HK-2 (cell line): ENCODE measurements at regions not wholly inside any gene's neighbourhood (a gene's known extent, or its start where the extent isn't known, plus 50 kb on each side); places are given as distances from the start of the nearest gene placed in this dataset.

Experiments used
- DNase-seq: peaks from one replicate; pipeline ENCODE4 v3.0.0-alpha.2; 2018; ENCODE audit not compliant: unreplicated experiment

DNA sequence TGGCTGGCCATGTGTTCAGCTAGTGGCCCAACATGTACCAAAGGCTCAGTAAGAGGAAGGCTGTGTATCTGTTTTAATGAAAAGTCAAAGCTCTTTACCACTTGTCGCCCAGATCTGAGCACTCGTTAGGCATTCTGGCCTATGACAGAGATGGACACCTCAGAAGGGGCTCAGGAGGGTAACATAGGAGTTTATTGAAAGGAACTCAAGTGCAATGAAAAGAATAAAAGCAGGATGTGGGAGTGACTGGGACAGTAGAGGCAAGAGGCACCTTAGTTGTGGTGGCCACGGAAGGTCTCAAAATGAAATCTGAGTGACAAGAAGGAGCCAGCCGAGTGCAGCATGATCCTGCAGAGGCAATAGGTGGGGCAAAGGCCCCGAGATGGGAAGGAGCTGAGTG, 309.7 kb downstream of the MN1 start:
- DNase-seq = no peak

DNA sequence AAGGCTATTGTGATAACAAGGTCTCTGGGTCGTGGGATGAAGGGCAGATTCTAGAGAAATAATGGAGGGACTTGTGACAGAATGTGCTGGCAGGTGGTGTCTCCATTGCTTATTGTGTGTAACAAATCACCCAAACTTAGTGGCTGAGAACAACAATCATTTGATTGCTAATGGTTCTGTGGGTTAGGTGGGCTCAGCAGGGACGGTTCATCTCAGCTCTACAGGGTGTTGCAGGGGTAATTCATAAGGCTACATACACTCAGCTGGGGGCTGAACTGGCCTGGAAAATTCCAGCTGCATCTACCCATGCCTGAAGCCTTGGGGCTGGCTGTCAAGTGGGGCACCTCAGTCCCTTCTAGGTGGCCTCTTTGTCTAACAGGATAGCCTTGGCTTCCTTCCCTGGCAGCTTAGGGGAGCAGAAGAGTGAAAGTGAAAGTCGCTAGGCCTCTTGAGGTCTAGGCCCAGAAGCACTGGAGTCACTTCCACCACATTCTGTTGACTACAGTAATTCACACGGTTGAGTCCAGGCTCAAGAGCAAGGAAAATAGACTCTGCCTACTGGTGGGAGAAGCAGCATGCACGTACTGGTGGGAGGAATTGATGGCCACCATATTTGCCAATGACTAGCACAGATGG, 308.9 kb downstream of the MN1 start:
- DNase-seq = no peak

DNA sequence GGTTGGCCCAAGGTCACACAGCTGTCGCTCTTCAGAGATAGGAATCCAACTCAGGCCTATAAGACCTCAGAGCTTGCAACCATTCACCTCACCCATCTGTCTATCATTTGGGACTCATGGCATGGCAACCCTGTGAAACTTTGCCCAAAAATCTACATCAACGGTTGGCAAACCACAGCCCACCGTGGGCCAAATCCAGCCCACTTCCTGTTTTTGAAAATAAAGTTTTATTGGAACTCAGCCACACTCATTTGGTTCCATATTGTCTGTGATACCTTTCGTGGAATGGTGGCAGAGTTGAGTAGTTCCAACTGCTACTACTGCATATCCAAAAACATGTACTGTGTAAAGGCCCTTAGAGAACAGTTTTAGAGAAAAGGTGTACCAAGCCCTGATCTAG, 307.8 kb downstream of the MN1 start:
- DNase-seq = no peak

DNA sequence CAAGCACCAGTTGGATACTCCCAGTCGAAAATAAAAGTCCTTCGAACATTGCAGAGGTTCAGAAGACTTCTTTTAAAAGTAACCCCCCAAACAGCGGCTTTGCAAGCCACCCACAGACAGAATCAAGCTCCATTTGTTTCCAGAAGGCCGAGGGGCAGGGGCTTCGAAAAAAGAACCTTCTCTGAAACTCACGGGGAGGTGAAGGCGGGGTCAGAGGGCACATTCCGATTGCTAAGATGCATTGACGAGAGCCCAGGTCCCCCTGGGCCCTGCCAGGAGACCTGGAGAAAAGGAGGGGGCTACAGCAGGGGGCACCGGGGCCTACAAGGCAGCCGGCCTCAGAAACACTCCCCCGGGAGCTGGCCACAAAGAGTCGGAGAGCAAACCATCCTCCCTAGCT, 306.8 kb downstream of the MN1 start:
- no peak for DNase-seq

DNA sequence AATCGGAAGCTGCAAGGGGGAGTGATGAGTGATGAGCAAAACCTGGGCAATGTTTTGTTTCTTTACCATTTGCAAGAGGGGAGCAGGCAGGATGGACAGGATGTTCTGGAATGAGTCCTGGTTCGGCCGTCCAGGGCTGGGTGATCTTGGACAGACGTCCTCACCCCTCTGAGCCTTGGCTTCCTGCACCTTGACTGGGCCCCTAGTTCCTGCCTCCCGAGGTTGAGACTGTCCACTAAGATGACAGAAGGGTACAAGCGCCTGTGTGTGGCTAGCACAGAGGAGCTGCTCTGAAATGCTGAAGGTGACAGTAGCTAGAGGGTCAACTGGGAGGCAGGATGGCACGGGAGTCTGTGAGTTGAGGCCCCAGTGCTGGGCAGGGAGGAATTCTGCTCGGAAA, 306.2 kb downstream of the MN1 start:
- DNase-seq = no peak

DNA sequence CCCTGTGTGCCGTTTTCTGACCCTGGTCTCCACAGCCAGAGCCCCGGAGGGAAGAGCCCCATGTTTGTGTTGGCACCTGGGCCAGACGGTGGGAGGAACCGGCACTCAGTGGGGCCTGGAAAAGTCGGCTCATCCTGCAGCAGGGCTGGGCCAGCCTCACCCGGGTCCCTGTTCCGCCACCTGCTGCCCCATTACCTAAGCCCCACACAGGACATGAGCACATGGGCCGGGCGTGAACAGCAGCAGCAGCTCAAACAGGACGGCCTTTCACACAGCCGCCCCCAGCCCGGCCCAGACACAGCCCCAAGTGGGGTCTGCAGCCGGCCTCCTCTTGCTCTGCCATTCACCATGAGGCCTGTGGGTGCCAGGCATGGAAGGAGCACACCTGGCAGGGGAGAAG, 302.4 kb downstream of the MN1 start:
- DNase-seq = no peak

DNA sequence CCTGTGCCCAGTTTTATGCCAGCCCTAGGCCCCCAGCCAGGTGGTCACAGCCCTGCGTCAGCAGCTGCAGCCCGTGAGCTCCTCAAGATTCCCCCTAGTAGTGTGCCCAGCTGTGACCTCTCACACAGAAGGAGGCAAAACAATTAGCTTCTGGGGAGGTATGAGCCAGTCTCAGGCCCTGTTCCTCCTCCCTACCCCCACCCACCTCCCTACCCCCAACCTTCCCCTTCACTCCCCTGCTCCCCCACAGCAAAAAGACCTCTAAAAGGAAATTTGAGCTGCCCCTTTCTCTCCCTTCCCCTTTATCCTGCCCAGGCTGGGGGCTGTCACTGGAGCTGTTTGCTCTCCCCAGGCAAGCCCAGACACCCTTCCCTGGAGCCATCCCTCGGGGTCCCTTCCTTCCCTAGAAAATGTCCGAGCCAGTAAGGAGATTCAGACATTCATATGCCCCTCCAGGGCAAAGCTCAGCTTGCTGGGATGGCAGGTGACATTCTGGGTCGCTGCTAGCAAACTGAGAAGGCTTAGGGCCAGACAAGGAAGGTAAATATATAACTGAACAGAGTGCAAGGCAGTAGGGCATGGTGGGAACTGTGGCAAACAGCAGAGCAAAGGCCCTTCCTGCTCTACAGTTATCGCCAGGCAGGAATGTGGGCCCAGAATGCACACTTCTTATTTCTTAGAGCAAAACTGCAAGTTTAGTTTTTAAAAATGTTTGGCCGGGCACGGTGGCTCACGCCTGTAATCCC, 300.2 kb downstream of the MN1 start:
- no peak for DNase-seq

DNA sequence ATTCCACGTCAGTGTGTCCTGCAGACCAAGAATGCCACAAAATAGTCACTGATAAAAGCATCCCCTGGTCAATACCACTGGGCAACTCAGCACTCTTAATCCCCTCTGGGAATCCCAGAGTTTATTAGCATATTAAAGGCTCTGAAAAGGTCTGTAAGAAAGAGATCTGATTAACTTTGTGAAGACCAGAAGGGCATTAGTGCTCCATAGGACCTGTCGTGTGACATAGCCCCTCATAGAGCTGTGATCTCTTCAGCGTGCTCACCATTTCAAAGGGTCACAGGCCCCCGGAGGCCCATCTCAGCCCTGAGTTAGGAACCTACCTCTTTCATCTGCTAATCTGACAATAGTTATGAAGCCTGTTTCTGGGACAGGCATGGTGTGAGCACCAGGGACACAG, 299.2 kb downstream of the MN1 start:
- no peak for DNase-seq

DNA sequence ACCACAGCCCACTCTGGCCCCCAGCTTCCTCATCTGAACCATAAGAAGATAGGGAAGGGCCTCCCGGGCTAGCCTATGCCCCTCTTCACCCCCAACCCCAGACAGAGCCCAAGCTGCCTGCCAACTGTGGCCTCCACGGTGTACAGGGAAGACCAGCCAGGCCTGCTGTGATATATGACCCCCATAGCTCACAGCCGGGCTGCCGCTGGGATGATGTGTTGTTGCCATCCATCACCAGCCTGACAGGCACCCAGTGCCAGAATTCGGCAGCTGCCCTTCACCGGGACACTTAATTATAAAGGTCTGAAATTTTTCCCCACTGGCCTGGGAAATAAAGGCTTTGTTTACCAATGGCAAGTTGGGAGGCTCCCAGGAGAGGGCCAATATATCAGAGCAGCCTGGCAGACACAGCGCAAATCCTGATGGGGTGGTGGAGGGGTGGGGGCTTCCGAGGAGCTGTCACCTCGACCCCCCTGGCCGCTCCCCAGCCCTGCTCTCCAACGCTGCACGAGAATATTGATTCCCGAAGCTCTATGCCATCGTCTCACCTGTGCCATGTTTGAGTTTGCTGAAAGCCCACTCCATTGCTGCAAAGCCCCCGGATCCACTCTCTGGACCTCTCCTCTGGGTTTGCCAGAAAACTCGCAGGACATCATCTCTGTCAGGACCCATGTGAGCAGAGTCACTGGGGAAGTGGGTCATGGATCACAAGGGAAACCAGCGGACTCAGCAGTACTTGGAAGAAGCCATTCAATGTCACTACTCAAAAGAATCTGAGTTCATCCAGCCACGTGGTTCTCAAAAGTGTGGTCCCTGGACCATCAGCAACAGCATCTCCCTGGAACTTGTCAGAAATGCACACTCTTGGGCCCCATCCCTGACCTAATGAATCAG, 296.9 kb downstream of the MN1 start:
- DNase-seq = no peak

DNA sequence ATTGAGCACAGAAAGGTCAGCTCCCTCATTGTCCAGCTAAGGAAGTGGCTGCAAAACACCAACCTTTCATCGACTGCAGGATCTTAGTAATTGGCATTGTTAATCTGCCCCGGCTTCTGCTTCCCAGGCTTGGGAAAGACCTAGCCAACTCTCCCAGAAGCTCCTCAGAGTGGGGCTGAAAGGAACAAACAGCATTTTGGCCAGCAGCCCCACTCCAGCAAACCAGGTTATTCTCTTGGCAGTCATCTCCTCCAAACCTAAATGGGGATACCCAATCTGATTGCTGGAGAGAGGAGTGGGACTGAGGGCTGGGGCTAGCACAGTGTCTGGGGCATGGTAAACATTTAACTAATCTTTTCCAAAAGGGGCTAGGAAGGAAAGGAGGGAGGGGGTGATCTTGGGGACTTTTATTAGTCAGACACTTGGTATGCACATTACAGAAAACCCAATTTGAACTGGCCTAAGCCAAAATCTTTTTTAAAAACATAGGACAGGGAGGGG, 294.4 kb downstream of the MN1 start:
- DNase-seq = no peak

DNA sequence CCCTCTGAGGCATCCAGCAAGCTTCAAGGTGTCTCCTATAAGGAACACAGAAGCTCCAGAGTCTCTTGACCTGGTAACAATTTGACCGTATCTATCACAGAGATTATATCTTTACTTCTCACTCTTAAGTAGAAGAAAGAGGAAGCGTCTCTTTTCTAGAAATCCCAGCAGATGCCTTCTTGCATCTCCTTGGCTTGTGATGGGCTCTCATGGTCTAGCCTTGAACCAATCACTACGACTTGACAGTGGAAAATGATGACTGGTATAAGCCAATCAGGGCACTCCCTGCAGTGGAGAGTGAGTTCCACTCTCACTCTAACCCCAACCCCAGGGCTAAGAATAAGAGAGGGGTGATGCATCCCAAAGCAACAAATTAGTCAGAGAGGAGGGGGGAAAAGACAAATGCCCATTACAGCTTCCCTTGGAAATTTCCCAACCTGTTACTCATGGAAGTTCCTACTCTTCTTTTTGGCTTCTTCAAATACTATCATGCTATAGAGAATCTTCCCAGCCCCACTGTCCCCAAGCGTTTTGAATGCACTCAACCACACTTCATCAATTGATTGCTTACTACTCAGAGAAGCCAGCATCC, 293.5 kb downstream of the MN1 start:
- no peak for DNase-seq

DNA sequence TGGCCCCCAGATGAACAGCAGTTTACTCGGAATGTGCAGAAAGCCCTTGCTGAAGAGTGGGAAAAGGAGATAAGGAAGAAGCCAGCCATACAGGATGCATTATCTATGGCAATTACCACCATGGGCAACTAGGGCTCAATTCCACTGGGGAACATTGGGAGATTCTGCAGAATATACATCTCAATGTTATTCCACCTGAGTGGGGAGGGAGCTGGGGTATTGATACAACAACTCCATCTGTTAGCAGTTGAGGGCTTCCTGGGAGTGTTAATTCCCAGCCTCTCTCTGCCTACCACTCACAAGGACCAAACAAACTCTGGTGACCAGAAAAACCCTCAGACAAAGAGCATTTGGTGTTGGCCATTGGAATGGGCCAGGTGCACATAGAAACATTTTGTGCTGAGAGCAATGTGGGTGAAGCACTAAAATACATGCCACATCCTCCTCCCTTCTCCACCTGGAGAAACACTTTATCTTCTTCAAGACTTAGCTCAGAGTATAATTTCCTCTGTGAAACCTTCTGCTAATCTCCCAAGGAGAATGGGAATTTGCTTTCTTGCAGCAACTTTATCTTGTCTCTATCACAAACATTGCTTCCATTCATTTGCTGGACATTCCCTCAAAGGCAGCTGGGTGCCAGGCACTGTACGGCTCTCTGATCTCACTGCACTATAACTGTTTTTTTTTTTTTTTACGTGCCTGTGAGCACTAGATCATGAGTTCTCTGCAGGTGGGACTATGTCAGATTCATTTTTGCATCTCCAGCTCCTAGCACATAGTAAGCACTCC, 292.2 kb downstream of the MN1 start:
- DNase-seq = no peak

DNA sequence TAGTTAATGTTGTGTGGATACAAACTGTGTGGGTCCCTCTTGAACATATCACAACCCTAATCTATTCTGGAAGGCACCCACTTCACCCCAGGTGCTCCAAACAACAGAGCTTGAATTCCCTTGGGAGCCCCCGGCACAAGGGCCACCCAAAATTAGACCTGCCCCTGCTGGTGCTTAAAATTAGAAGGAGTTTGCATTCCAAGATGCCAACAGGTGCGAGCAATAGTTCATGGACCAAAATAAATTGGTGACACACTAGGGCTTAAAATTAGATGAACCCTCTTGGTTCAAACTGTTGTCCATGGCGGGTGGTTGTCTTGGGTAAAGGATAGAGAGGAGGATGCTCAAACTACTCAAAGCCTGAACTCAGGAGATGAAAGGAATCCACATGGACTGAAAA, 291.5 kb downstream of the MN1 start:
- DNase-seq = no peak

DNA sequence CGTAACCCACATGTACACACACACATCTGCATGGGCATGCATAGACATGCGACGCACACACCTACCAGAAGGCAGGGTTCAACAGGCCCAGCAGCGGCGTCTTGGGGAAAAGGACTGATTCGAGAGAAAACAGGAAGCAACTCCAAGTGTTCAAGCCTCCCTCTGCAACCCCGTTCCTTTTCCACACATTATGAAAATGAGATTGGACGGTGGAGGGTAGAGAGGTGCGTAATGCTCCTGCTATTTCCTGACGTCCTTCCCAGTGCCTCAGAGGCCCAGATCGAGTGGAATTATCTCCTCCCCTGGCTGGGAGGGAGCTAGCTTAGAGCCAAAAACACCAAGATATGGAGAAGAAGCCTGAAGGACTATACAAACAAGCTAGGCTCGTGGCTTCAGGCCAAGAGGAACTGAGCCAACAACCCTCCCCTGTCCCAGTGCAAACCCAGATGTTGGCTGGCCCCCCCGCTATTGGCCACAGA, 289.2 kb downstream of the MN1 start:
- no peak for DNase-seq

DNA sequence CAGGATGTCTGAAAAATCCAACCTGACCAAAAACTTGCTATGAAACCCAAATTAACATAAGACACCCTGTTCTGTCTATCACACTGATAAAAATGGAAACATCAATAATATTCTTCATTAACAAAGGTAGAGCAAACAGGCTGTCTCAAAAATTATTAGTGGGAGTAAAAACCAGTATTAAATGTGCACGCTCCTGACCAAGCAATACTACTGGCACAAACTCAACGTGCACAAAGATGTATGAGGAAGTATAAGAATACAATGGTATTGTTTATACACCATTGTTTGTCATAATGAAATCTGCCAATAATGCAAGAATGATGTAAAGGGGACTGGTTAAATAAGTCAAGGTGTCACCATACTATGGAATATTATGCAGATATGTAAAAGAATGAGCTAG, 288.5 kb downstream of the MN1 start:
- no peak for DNase-seq

DNA sequence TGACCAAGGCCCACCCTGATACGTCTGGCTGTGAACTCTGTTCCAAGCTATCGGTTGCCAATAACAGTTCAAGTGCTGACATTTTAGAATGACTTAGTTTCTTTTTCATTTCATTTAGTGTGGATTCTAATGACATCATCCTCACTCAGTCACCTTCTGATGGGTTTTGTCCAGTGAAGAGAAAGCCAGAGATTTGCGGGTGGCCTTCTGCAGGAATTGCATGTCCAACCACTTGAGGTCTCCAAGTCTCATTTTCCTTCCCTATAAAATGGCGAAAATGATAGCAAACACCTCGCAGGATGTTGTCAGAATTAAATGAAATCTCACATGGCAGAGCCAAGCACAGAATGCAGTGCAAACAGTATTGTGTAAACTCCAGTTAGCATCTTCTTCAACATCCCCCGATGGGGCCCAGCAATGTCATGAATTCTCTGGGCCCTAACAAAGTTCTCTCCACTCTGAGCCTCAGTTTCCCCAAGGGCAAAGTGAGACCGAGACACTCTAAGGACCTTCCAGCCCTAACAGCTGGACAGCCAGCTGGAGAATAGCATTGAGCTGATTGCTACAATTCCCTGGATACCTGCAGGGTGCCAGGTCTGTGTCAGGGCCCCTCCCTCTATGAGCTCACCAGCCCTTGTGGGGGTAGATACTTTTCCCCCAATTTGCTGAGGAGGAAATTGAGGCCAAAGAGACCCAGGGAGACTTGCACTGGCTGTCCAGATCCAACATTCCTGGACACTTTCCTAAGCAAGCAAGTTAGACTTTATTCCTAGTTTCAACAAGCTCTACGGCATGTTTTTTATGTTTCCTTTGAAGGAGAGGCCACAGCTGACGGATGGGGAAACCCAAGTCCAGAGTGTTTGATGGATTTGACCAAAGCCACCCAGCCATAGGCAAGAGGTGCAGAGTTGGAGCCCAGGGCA, 286.7 kb downstream of the MN1 start:
- no peak for DNase-seq

DNA sequence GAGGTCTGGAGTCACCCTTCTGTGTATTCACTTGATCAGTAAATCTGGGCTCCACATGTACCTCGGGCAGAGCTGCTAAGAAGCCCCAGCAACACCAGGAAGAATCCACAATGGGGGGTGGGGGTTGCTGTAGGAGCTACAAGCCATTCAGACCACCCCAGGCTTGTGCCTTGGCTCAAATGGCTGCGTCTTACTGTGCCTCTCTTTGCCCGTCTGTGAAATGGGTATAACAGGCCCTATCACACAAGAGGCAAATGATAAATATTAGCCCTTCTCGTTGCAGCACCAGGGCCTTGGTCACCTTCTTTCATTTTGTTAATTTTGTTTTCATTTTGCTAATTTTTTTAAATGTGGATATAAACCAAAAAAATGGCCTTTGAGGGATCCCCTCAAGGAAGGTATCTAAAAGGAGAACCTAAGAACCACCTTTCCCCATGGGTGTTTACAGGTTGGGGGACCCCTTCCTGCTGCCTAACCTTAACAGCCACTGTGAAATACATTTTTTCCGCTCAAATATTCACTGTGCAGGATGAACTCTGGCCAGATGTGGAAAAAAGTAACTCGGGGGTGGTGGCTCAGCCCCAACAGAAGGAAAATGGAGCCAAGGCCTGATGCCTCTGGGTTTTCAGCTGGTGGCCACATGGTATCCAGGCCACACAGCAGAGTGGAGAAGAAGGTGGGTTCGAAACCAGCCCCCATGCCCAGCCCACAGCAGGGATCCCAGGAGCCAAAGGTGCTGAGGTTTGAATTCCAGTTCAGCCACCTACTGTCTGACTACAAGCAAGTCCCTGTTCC, 284.0 kb downstream of the MN1 start:
- no peak for DNase-seq

DNA sequence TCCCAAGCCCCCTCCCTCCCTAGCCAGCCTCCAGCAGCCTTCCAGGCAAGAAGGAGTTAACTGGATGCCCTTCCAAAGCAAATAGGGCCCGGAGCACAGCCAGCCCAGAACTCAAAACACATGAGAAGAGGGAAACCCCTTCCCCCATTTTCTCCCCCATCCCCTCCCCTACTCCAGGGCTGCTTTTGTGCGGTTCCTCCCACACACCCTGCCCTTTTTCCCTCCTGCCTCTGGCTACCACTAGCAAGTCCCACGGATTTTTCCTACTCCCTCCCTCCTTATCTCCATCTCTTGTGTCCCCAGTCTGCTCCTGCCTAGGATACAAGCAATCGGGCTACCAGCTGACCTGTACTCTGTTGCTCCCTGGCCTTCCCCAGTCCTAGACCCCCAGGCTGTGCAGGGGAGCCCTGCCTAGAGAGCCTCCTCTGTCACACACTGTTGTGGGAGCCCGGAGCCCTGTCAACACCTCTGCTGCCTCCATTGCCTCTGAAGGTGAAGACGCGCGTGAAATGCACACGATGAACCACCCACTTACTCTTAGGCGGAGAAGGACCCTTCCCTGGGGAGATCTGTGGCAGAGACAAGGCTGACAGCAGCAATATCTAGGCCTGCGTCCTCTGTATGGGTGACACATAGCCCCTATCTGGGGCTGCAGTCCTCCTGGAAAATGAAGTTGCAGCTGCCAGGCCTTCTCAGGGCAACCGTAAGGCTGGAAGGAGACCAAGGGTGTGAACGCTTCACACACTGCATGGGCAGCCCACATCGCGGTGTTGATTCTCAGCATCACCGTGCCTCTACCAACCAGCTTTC, 282.8 kb downstream of the MN1 start:
- DNase-seq = no peak
